GM12872 (cell line): ENCODE measurements at regions not wholly inside any gene's neighbourhood (a gene's known extent, or its start where the extent isn't known, plus 50 kb on each side); places are given as distances from the start of the nearest gene placed in this dataset.

Experiments used
- TF ChIP-seq, protein P1 (sequence below): IDR thresholded peaks from 3 replicates; pipeline ENCODE4 v1.5.1; 2011; ENCODE audit warnings: low read depth, mild to moderate bottlenecking, low read length, moderate library complexity; ENCODE audit not compliant: insufficient read depth

DNA sequence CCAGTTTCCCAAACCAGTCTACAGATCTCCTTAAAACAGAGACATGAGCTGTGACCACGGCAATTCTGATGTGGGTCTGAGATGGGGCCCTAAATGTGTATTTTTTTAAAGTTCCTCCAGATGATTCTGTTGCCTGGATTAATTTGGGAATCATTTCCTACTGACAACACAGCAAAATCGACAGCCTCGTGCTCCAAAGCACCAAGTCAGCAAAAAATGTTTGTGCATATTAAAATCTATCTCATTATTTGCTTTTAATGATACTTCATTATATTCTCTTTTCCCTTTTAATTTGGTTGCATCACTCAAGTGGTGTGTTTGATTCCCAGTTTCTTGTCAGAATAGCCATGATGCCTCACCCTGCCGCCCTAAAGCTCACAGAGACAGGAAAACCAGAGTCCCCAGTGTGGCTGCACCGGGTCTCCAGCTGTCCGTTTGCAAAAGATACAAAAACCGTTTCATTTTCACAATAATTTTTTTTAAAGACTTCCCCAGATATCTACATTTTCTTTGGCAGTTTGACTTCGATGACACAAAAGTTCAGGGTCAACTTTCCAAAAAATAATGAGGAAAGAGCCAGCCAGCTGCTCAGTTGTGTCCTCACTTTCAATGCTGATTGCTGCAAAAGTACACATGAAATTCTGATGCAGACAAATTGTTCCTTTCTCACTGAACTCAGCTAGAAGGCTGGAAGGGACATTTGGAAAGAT, 443.2 kb upstream of the ID2 start:
- TF ChIP-seq, protein P1, sequence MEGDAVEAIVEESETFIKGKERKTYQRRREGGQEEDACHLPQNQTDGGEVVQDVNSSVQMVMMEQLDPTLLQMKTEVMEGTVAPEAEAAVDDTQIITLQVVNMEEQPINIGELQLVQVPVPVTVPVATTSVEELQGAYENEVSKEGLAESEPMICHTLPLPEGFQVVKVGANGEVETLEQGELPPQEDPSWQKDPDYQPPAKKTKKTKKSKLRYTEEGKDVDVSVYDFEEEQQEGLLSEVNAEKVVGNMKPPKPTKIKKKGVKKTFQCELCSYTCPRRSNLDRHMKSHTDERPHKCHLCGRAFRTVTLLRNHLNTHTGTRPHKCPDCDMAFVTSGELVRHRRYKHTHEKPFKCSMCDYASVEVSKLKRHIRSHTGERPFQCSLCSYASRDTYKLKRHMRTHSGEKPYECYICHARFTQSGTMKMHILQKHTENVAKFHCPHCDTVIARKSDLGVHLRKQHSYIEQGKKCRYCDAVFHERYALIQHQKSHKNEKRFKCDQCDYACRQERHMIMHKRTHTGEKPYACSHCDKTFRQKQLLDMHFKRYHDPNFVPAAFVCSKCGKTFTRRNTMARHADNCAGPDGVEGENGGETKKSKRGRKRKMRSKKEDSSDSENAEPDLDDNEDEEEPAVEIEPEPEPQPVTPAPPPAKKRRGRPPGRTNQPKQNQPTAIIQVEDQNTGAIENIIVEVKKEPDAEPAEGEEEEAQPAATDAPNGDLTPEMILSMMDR = no peak

DNA sequence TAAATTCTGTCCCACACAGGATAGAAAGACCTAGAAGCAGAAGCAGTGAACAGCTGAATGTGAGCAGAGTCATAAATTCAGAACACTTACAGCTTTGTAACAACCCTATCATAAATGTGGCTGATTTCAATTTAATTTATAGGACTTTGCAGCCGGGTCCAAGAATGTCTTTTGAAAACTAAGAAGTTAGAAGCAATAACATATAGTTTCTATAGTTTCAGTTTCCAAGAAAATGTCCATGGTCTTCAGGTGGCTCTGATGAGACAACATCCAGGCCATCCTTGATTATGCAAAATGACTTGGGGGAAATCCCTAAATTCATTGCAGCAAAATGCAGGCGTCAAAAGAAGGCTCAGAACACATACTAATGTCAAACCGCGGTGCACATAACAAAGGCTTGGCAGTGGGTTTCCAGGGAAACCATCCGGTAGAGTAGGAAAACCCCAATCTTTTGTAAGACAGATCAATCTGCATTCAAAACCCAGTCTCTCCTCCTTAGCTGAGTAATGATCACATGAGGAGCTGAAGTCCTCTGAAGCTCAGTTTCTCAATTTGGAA, 442.2 kb upstream of the ID2 start:
- TF ChIP-seq, protein P1 = no peak

DNA sequence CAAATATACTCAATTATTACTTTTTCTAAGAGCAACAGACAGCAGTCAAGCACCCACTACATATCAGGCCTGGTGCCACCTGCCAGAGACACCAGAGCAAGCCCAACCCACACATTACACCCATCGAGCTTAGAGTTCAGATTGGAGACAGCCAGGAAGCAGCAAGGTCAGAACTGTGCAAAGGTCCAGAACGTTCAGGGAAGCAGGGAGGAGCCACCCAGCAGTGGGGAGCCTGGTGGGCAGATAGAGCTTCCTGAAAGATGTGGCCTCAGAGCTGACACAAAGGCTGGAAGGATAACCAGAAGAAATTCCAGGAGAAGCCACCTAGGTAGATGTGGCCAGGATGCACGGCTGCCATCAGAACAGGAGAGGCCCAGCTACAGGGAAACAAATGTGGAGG, 440.5 kb upstream of the ID2 start:
- TF ChIP-seq, protein P1 = no peak

DNA sequence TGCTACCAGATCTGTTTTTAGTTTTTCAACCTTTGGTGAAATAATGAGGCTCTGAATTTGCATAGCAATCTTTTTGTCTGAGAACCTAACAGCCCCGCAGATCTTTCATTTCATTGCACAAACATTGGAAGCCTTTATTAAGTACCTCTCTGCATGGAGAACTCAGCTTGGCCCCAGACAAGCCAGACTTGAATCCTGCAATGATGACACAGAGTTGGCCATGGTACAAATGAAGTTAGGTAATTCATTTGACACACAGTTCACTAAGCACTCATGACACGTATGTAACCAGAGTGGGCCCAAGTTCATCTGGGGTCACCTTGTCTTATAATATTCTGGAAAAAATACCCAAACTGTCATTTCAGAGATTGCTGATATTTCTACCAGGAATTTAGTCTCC, 439.1 kb upstream of the ID2 start:
- TF ChIP-seq, protein P1 = no peak

DNA sequence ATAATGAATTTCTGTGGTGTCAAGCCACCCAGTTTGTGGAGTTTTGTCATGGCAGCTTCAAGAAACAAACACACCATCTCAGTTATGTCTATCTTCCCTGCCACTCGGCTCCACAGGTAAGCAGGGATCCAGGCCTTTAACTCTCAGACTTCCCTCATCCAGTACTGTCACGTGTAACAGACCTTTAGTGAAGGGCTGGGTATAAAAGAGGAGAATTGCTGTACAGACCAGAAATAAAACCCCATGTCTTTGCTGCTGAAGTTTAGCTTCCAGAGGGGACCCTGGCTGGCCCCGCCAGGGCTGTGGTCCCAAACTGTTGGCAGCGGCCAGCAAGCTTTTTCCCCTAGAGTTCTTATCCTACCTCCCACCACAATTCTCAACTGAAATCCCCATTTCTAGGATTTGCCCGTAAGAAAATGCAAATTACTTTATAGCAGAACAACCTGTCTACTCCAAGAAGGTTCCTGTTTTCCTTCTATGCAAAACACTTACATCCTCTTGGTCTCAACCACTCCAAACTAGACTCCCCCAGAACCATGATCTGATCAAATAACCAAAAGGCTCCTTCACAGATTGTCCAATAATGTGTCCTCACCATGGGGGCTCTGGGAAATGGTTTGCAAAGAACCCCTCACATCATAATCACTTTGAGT, 438.0 kb upstream of the ID2 start:
- TF ChIP-seq, protein P1 = no peak

DNA sequence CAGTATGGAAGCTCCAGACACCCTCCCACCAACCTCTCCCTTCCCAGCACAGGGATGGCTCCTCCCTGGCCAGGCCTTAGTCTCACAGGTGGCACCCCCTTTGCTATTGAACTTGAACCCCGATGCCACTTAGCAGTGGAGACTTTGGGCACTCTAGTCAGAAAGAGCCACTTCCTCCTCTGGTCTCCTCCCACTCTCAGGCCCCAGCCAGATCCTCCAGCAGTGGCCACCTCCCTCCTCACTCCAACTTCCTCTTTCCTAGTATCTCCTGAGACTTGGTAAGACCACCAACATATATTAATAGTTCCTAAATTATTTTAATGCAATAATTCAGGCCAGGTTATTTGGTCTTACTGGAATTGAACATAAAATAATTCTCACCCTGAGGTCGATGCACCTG, 437.2 kb upstream of the ID2 start:
- TF ChIP-seq, protein P1 = no peak

DNA sequence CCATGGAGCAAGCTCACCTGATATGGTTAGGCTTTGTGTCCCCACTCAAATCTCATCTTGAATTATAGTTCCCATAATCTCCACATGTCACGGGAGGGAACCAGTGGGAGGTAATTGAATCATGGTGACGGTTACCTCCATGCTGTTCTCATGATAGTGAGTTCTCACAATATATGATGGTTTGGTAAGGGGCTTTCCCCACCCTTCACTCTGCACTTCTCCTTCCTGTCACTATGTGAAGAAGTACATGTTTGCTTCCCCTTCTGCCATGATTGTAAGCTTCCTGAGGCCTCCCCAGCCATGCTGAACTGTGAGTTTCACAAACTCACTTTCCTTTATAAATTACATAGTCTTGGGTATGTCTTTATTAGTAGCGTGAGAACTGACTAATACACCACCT, 435.7 kb upstream of the ID2 start:
- TF ChIP-seq, protein P1 = no peak
